DMS 273 (cell line): ENCODE measurements at regions not wholly inside any gene's neighbourhood (a gene's known extent, or its start where the extent isn't known, plus 50 kb on each side); places are given as distances from the start of the nearest gene placed in this dataset.
"Not testable (repeated sequence)": the region's sequence is repeated elsewhere in the genome, so short reads cannot be mapped to it uniquely, and the experiment has no call there.

Source experiments
- DNase-seq: peaks from one replicate; lab custom pipeline; 2025; ENCODE audit not compliant: unreplicated experiment; lab: John Stamatoyannopoulos, UW

GRCh38 chr6:55957961-55958422 is 82.6 kb upstream of the BMP5 start:
- DNase-seq, result no peak

DNA sequence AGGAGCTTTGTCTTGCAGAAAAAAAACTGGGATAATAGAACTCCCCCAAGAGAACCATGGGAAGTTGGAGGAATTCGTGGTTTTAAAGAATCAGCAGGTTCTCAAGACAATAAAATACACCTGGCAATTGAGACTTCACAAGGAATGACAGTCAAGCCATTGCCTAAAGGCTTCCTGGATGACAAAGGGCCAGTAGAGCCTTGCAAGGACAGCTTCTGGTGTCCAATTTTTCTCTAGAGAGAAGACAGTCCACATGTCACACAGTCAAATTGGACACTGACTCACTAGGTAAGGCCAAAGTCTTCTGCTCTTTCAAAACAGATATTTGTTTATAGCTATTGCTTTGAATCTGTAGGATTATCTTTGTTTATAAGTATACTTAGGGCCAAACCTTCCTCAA is 80.3 kb upstream of the BMP5 start:
- DNase-seq, result no peak

DNA sequence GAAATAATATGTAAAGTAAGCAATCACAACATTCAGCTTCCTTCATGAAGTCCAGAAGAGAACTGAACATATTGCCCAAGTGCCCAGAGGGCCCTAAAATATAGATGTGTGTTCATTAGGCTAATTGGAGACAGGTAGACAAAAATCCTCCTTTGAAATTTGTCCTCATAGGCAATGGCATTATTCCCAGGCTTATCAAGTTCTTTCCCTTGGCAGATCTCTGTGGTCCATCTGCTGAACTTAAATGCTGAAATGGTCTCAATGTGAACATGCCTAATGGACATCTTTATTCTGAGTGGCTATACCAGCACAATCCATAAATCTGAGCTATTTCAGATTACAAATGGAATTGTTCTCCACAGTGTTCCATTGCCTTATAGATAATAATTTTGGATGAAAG is 79.0 kb upstream of the BMP5 start:
- DNase-seq, result no peak

GRCh38 chr6:55953335-55953734 is 77.9 kb upstream of the BMP5 start:
- peak; percentile 41 for DNase-seq

- DNase-seq, result no peak
Measured at GRCh38 chr6:55950071-55950814, 74.9 kb upstream of the BMP5 start.

DNA sequence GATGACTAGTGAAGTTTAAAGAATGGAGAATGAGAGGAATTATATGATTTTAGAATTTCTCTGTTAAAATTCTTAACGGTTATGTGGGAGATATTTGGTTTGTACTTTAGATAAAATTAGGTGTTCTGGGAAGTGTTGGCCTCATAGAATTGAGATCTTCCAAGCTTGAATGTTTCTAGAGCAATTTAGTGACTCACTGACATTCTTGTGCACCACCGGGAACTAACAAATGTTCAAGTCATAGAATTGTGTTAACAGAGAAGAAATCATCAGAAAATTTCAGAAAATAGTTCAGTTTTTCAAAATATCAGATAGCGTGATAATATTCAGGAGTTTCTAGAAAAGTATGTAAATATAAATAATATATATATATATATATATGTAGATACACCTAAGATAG is 67.9 kb upstream of the BMP5 start:
- no peak for DNase-seq

DNA sequence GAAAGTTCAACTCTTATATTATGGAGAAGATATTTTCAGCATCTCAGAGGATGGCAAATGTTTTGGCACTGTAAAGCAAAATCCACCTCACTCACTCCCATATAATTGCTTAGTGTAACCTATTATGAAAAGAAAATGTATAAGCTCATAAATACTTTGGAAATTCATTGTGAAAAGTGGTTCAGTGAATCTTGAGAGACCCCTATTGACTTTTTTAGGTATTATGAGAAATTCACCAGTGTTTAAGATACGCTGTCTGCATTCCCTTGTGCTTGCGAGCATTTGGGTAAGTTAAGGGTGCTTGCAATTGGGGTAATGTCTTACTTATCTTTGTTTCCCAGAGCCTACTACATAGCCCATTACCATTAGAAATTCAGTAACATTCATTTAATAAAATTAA is 66.3 kb upstream of the BMP5 start:
- no peak for DNase-seq

DNA sequence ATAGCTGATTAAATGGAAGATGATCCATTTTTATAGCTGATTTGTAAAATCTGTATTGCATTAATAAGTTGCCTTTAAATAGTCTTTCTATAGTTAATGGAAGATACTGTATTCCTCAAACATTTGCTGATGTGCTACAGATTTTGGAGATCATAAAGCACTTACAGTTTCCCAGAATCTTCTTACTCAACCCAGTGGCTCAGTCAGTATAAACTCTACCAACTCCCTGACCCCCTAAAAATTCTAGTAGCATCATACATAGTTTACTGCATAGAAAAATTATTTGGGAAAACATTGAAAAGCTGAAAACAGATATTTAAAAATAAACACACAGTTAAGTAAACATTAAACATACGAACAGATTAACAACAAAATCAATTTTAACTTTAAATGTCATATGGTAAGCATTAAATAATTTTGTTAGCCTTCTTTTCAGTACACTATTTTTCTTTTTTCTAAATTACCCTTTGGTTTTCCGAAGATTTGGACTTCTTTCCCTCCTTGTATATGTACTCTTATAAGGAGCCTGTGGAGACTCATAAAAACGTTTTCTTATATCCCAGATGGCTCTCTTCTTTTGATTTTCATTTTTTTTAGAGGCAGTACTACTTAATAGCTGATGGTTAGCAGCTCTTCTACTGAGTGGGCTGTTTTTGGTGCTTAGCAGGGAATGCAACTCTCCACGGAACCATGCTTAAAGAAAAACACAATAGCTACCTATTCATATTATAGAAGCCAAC is 62.7 kb upstream of the BMP5 start:
- no peak for DNase-seq

DNA sequence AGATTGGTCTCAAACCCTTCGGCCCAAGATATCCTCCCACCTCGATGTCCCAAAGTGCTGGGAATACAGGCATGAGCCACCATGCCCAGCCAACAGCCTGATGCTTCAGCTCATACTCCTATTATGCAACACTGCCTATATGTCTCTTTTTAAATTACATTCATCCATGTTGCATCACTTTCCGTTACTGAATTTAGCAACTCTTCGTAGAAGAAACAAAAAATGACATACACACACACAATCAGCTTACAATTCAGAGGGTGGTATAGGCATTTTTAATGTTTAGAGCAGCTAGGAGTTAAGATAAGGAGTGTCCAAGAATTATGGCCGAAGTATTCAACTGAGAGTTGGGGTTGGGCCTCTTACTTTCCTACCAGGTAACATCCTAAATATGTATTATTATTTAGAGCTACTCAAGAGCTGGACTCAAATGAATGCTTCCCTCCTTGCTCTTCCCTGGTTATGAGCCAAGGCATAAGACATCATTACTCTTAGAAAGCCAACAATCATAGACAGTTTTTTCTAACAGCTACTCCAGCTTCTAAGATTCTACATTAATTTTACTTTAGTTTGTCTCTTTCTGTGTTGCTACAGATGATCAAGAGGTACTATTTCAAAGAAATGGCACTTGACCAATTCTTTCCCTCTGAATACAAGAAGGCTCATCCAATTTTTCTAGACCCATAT is 62.0 kb upstream of the BMP5 start:
- no peak for DNase-seq

- DNase-seq, result no peak
Measured at GRCh38 chr6:55931101-55931500, 55.7 kb upstream of the BMP5 start.

GRCh38 chr6:55927713-55928112 is 52.3 kb upstream of the BMP5 start:
- not testable (repeated sequence) for DNase-seq

GRCh38 chr6:55925292-55925691 is 49.9 kb upstream of the BMP5 start:
- DNase-seq, result no peak
